CD4-positive, alpha-beta memory T cell (primary cell): ENCODE measurements at regions not wholly inside any gene's neighbourhood (a gene's known extent, or its start where the extent isn't known, plus 50 kb on each side); places are given as distances from the start of the nearest gene placed in this dataset.

ENCODE experiments used
- CTCF ChIA-PET: fragments of 350-600 bp; sonication (Branson Sonifier 250); formaldehyde crosslinking; loops from one replicate; lab custom pipeline; 2021; ENCODE audit warnings: inconsistent platforms; ENCODE audit not compliant: partially characterized antibody; lab: Charles Lee
- POLR2A ChIA-PET: fragments of 350-600 bp; sonication (Branson Sonifier 250); formaldehyde crosslinking; loops from one replicate; lab custom pipeline; 2021; ENCODE audit not compliant: partially characterized antibody; lab: Charles Lee
- DNase-seq, 5 donors: peaks; one replicate each; pipeline versions ENCODE4 v3.0.0 to v3.0.0-alpha.2; 2020 to 2022; ENCODE audit warnings: mixed read lengths in 1 of 5
- H3K27ac ChIP-seq: one replicate; pipeline ENCODE4 v1.7.0; 2013; ENCODE audit warnings: low read depth, low read length
- H3K27me3 ChIP-seq: 2 replicates; pipeline ENCODE4 v1.7.0; 2013; ENCODE audit warnings: mild to moderate bottlenecking, low read length, moderate library complexity; ENCODE audit not compliant: insufficient read depth
- H3K36me3 ChIP-seq: 2 replicates; pipeline ENCODE4 v1.7.0; 2013; ENCODE audit warnings: mild to moderate bottlenecking, low read length, moderate library complexity; ENCODE audit not compliant: insufficient read depth
- H3K4me1 ChIP-seq: 2 replicates; pipeline ENCODE4 v1.7.0; 2013; ENCODE audit warnings: mild to moderate bottlenecking, low read length, moderate library complexity; ENCODE audit not compliant: insufficient read depth
- H3K4me3 ChIP-seq, 2 donors: one replicate each; pipeline ENCODE4 v1.7.0; 2013; ENCODE audit warnings: low read length in 2 of 2, mild to moderate bottlenecking in 1 of 2
- H3K9me3 ChIP-seq, 2 donors: one replicate each; pipeline ENCODE4 v1.7.0; 2013; ENCODE audit warnings: low read length in 2 of 2, control low read depth in 1 of 2; ENCODE audit not compliant: control insufficient read depth in 1 of 2
- H3K27ac Mint-ChIP-seq, 7 donors: one replicate each; pipeline ENCODE4 v1.8.0; 2020 to 2021; ENCODE audit warnings: mixed read lengths in 7 of 7, mild to moderate bottlenecking in 6 of 7, inconsistent platforms in 3 of 7, moderate library complexity in 3 of 7
- H3K27me3 Mint-ChIP-seq, 2 donors: one replicate each; pipeline ENCODE4 v1.8.0; 2020 to 2021; ENCODE audit warnings: mixed read lengths in 2 of 2
- H3K36me3 Mint-ChIP-seq, 2 donors: one replicate each; pipeline ENCODE4 v1.8.0; 2020 to 2021; ENCODE audit warnings: mixed read lengths in 2 of 2, inconsistent platforms in 1 of 2, mild to moderate bottlenecking in 1 of 2
- H3K4me1 Mint-ChIP-seq, 4 donors: one replicate each; pipeline ENCODE4 v1.8.0; 2020 to 2021; ENCODE audit warnings: mixed read lengths in 4 of 4, mild to moderate bottlenecking in 1 of 4
- H3K4me3 Mint-ChIP-seq, 8 donors: one replicate each; pipeline ENCODE4 v1.8.0; 2020 to 2021; ENCODE audit warnings: mixed read lengths in 8 of 8, mild to moderate bottlenecking in 7 of 8, moderate library complexity in 6 of 8, inconsistent platforms in 3 of 8
- H3K9me3 Mint-ChIP-seq, 8 donors: one replicate each; pipeline ENCODE4 v1.8.0; 2020 to 2021; ENCODE audit warnings: mixed read lengths in 8 of 8, mild to moderate bottlenecking in 5 of 8, inconsistent platforms in 3 of 8, moderate library complexity in 1 of 8
- intact Hi-C: fragments of 100-400 bp; cut with micrococcal nuclease; formaldehyde crosslinking; loops from one replicate; pipeline ENCODE4 v1.15.1; 2023

- H3K4me1 ChIP-seq: no peaks in the 10 kb centered on the region
- H3K4me3 Mint-ChIP-seq: no peak overlapping the region
- no peaks in the 10 kb centered on the region for H3K27me3 Mint-ChIP-seq
- peaks cover 2 to 57% (median 45%) of the 10 kb centered on the region in 8 donors for H3K9me3 Mint-ChIP-seq
- DNase-seq: no peak
- H3K36me3 ChIP-seq: no peaks in the 10 kb centered on the region
- ChIA-PET POLR2A (no interaction called here), CTCF (no interaction called here)
- H3K9me3 ChIP-seq: no peaks in the 10 kb centered on the region
- no peaks in the 10 kb centered on the region for H3K27me3 ChIP-seq
- H3K4me1 Mint-ChIP-seq: no peaks in the 10 kb centered on the region
- H3K4me3 ChIP-seq: no peak overlapping the region
- no peaks in the 10 kb centered on the region for H3K36me3 Mint-ChIP-seq
- H3K27ac ChIP-seq: no peak overlapping the region
- no peak overlapping the region for H3K27ac Mint-ChIP-seq
- intact Hi-C loops: no loop called here
Measured at GRCh38 chr3:94862703-94863102, 799.8 kb downstream of the NSUN3 start.

GRCh38 chr3:94869059-94869547 is 806.2 kb downstream of the NSUN3 start:
- ChIA-PET CTCF (no interaction called here), POLR2A (no interaction called here)
- H3K36me3 ChIP-seq: no peaks in the 10 kb centered on the region
- Mint-ChIP-seq H3K4me1 (no peaks in the 10 kb centered on the region), H3K27me3 (no peaks in the 10 kb centered on the region), H3K9me3 (peaks cover 0 to 21% (median 9%) of the 10 kb centered on the region in 8 donors), H3K4me3 (no peak overlapping the region), H3K36me3 (no peaks in the 10 kb centered on the region), H3K27ac (no peak overlapping the region)
- H3K9me3 ChIP-seq: no peaks in the 10 kb centered on the region
- H3K27ac ChIP-seq: no peak overlapping the region
- no peaks in the 10 kb centered on the region for H3K4me1 ChIP-seq
- intact Hi-C loops: no loop called here
- no peak for DNase-seq
- H3K27me3 ChIP-seq: no peaks in the 10 kb centered on the region
- H3K4me3 ChIP-seq: no peak overlapping the region

- peaks cover 0 to 11% (median 2%) of the 10 kb centered on the region in 8 donors for H3K9me3 Mint-ChIP-seq
- Histone ChIP-seq H3K4me1 (no peaks in the 10 kb centered on the region), H3K9me3 (no peaks in the 10 kb centered on the region), H3K27ac (no peak overlapping the region), H3K4me3 (no peak overlapping the region), H3K36me3 (no peaks in the 10 kb centered on the region), H3K27me3 (no peaks in the 10 kb centered on the region)
- intact Hi-C loops: no loop called here
- H3K4me1 Mint-ChIP-seq: no peaks in the 10 kb centered on the region
- no peaks in the 10 kb centered on the region for H3K36me3 Mint-ChIP-seq
- no peak for DNase-seq
- H3K4me3 Mint-ChIP-seq: no peak overlapping the region
- no peaks in the 10 kb centered on the region for H3K27me3 Mint-ChIP-seq
- POLR2A ChIA-PET: no interaction called here
- no peak overlapping the region for H3K27ac Mint-ChIP-seq
- CTCF ChIA-PET: no interaction called here
Measured at GRCh38 chr3:94873751-94874150, 810.9 kb downstream of the NSUN3 start.

- H3K9me3 ChIP-seq: no peaks in the 10 kb centered on the region
- ChIA-PET POLR2A (no interaction called here), CTCF (no interaction called here)
- DNase-seq: no peak
- H3K4me3 ChIP-seq: no peak overlapping the region
- H3K9me3 Mint-ChIP-seq: peaks cover 0 to 11% (median 2%) of the 10 kb centered on the region in 8 donors
- no peaks in the 10 kb centered on the region for H3K27me3 Mint-ChIP-seq
- H3K36me3 Mint-ChIP-seq: no peaks in the 10 kb centered on the region
- no peak overlapping the region for H3K27ac Mint-ChIP-seq
- no peak overlapping the region for H3K4me3 Mint-ChIP-seq
- H3K4me1 ChIP-seq: no peaks in the 10 kb centered on the region
- intact Hi-C loops: no loop called here
- H3K27me3 ChIP-seq: no peaks in the 10 kb centered on the region
- no peak overlapping the region for H3K27ac ChIP-seq
- no peaks in the 10 kb centered on the region for H3K36me3 ChIP-seq
- H3K4me1 Mint-ChIP-seq: no peaks in the 10 kb centered on the region
Measured at GRCh38 chr3:94875149-94875548, 812.3 kb downstream of the NSUN3 start.

- H3K4me3 Mint-ChIP-seq: no peak overlapping the region
- DNase-seq: no peak
- no peaks in the 10 kb centered on the region for H3K4me1 Mint-ChIP-seq
- no peaks in the 10 kb centered on the region for H3K27me3 Mint-ChIP-seq
- H3K4me1 ChIP-seq: no peaks in the 10 kb centered on the region
- H3K9me3 Mint-ChIP-seq: peaks cover 0 to 26% (median 2%) of the 10 kb centered on the region in 8 donors
- no peaks in the 10 kb centered on the region for H3K27me3 ChIP-seq
- POLR2A ChIA-PET: no interaction called here
- H3K36me3 ChIP-seq: no peaks in the 10 kb centered on the region
- CTCF ChIA-PET: interaction anchor here (1.6 kb wide), 1 partner anchor 9 kb away, joined by 4 read pairs; no protein-coding TSS in a partner anchor
- peaks cover 0 to 1% of the 10 kb centered on the region in 2 donors for H3K9me3 ChIP-seq
- H3K4me3 ChIP-seq: no peak overlapping the region
- H3K27ac Mint-ChIP-seq: no peak overlapping the region
- intact Hi-C loops: no loop called here
- H3K36me3 Mint-ChIP-seq: no peaks in the 10 kb centered on the region
- H3K27ac ChIP-seq: no peak overlapping the region
Measured at GRCh38 chr3:94887065-94887464, 824.2 kb downstream of the NSUN3 start.

- intact Hi-C loops: no loop called here
- CTCF ChIA-PET: no interaction called here
- H3K4me1 ChIP-seq: no peaks in the 10 kb centered on the region
- Mint-ChIP-seq H3K9me3 (peaks cover 0 to 8% (median under 1%) of the 10 kb centered on the region in 8 donors), H3K4me3 (no peak overlapping the region), H3K27ac (no peak overlapping the region), H3K27me3 (no peaks in the 10 kb centered on the region), H3K4me1 (no peaks in the 10 kb centered on the region), H3K36me3 (no peaks in the 10 kb centered on the region)
- POLR2A ChIA-PET: no interaction called here
- no peak overlapping the region for H3K4me3 ChIP-seq
- no peak overlapping the region for H3K27ac ChIP-seq
- H3K27me3 ChIP-seq: no peaks in the 10 kb centered on the region
- no peaks in the 10 kb centered on the region for H3K36me3 ChIP-seq
- DNase-seq: no peak
- peaks cover 0 to 5% of the 10 kb centered on the region in 2 donors for H3K9me3 ChIP-seq
Measured at GRCh38 chr3:94896994-94897393, 834.1 kb downstream of the NSUN3 start.

GRCh38 chr3:94904156-94904674 is 841.4 kb downstream of the NSUN3 start:
- Mint-ChIP-seq H3K4me3 (no peak overlapping the region), H3K4me1 (no peaks in the 10 kb centered on the region), H3K36me3 (no peaks in the 10 kb centered on the region), H3K27ac (no peak overlapping the region), H3K27me3 (no peaks in the 10 kb centered on the region), H3K9me3 (peaks cover 0 to 7% (median 2%) of the 10 kb centered on the region in 8 donors)
- ChIA-PET POLR2A (no interaction called here), CTCF (no interaction called here)
- Histone ChIP-seq H3K27me3 (no peaks in the 10 kb centered on the region), H3K36me3 (no peaks in the 10 kb centered on the region), H3K4me3 (no peak overlapping the region), H3K9me3 (no peaks in the 10 kb centered on the region), H3K27ac (no peak overlapping the region), H3K4me1 (no peaks in the 10 kb centered on the region)
- DNase-seq: no peak
- intact Hi-C loops: no loop called here
